HepG2 (cell line): ENCODE measurements at regions not wholly inside any gene's neighbourhood (a gene's known extent, or its start where the extent isn't known, plus 50 kb on each side); places are given as distances from the start of the nearest gene placed in this dataset.

Experiments used
- ATAC-seq: fragments of 200-7000 bp; cut with Tn5 transposase; 3 replicates; pipeline ENCODE4 v1.9.1; 2020; ENCODE audit warnings: mild to moderate bottlenecking, moderate library complexity
- BruUV-seq: library from RNA; stranded (reverse); fragments of 400-500 nt; replicated peaks from 2 replicates; lab custom pipeline; 2021; lab: Mats Ljungman, UMichigan
- CTCF ChIA-PET: fragments of 300-600 bp; formaldehyde crosslinking; extraction: SDS; loops from one replicate; lab custom pipeline; 2021; ENCODE audit warnings: low total read pairs, inconsistent platforms, low intra/inter-chr PET ratio; lab: Yijun Ruan, JAX
- POLR2A ChIA-PET: fragments of 350-600 bp; sonication (Branson Sonifier 250); formaldehyde crosslinking; loops from one replicate; lab custom pipeline; 2020; ENCODE audit warnings: antibody characterized with exemption, inconsistent platforms; lab: Yijun Ruan, JAX
- DNase-seq: peaks from one replicate; pipeline ENCODE4 v3.0.0-alpha.2; 2015; ENCODE audit warnings: low spot score
- FAIRE-seq: peaks from 3 replicates; lab custom pipeline; 2011; peaks lifted over from hg19 to GRCh38; lab: Jason Lieb, UNC
- H2AFZ ChIP-seq: one replicate; pipeline ENCODE4 v1.6.1; 2011; ENCODE audit warnings: low read length, inconsistent platforms
- H3K27ac ChIP-seq: fragments of 300-600 bp; 3 replicates; pipeline ENCODE4 v1.8.0; 2011; ENCODE audit warnings: mixed run types, mild to moderate bottlenecking, mixed read lengths, low read length, inconsistent platforms; ENCODE audit not compliant: insufficient read depth; ENCODE audit errors: extremely low read length
- H3K27me3 ChIP-seq, 2 experiments: fragments of 200-600 bp in 1 of 2; 2 replicates in 1 of 2; 3 replicates in 1 of 2; pipeline versions ENCODE4 v1.6.0 to v1.8.0; 2011; ENCODE audit warnings: low read length in 2 of 2, mild to moderate bottlenecking in 2 of 2, moderate library complexity in 2 of 2, inconsistent platforms in 1 of 2; ENCODE audit not compliant: insufficient read depth in 2 of 2, control insufficient read depth in 1 of 2
- H3K36me3 ChIP-seq, 2 experiments: fragments of 200-600 bp in 1 of 2; replicated peaks in 1 of 2; 2 replicates in 1 of 2; 3 replicates in 1 of 2; pipeline versions ENCODE4 v1.5.1 to v1.8.0; 2011; ENCODE audit warnings: low read length in 2 of 2, inconsistent platforms in 1 of 2; ENCODE audit not compliant: insufficient read depth in 2 of 2, control insufficient read depth in 1 of 2
- H3K4me1 ChIP-seq: 2 replicates; pipeline ENCODE4 v1.5.1; 2012; ENCODE audit warnings: low read length, inconsistent platforms; ENCODE audit not compliant: insufficient read depth
- H3K4me2 ChIP-seq: 2 replicates; pipeline ENCODE4 v1.6.0; 2011; ENCODE audit warnings: low read depth, low read length, inconsistent platforms
- H3K4me3 ChIP-seq, 3 experiments: fragments of 200-600 bp in 1 of 3; sonication (generic), shearing (Covaris generic) in 1 of 3; replicated peaks in 1 of 3; 2 replicates each; pipeline ENCODE4 v1.5.1; 2011 to 2016; ENCODE audit warnings: low read length in 3 of 3, inconsistent platforms in 2 of 3, low read depth in 2 of 3, mild to moderate bottlenecking in 2 of 3, control low read depth in 1 of 3, mixed read lengths in 1 of 3; ENCODE audit not compliant: insufficient read depth in 1 of 3
- H3K79me2 ChIP-seq: one replicate; pipeline ENCODE4 v1.6.1; 2011; ENCODE audit warnings: low read length, inconsistent platforms; ENCODE audit not compliant: insufficient read depth
- H3K9ac ChIP-seq: 2 replicates; pipeline ENCODE4 v1.6.0; 2011; ENCODE audit warnings: mild to moderate bottlenecking, low read depth, low read length, inconsistent platforms; ENCODE audit not compliant: insufficient read depth
- H3K9me3 ChIP-seq: 2 replicates; pipeline ENCODE4 v1.5.1; 2012; ENCODE audit warnings: mild to moderate bottlenecking, low read length
- H4K20me1 ChIP-seq: 2 replicates; pipeline ENCODE4 v1.6.0; 2011; ENCODE audit warnings: inconsistent platforms, mild to moderate bottlenecking, low read length, moderate library complexity; ENCODE audit not compliant: insufficient read depth
- ASH2L ChIP-seq: fragments of 300-600, 200-600 bp; sonication (generic); IDR thresholded peaks from 2 replicates; pipeline ENCODE4 v1.7.0; 2017; ENCODE audit warnings: low read depth, mild to moderate bottlenecking, moderate library complexity, mixed read lengths, low read length; ENCODE audit not compliant: insufficient read length
- EEA1 ChIP-seq: sonication (generic); formaldehyde crosslinking; IDR thresholded peaks from 2 replicates; pipeline ENCODE4 v1.5.1; 2020; ENCODE audit warnings: mild to moderate bottlenecking, missing genetic modification reagents, borderline replicate concordance
- FOXK1 ChIP-seq: sonication (generic); formaldehyde crosslinking; IDR thresholded peaks from 2 replicates; pipeline ENCODE4 v1.4.0; 2020; ENCODE audit warnings: low read depth, missing genetic modification reagents, borderline replicate concordance
- MEIS2 ChIP-seq: sonication (generic); formaldehyde crosslinking; IDR thresholded peaks from 2 replicates; pipeline ENCODE4 v1.9.0; 2021; ENCODE audit warnings: mild to moderate bottlenecking, missing genetic modification reagents
- NBN ChIP-seq: fragments of 450-650 bp; conservative IDR thresholded peaks from 2 replicates; pipeline ENCODE4 v1.6.1; 2017
- NFIC ChIP-seq: IDR thresholded peaks from 2 replicates; pipeline ENCODE4 v1.6.1; 2012; ENCODE audit warnings: mild to moderate bottlenecking, low read length, inconsistent platforms
- NR1H2 ChIP-seq: sonication (generic); formaldehyde crosslinking; IDR thresholded peaks from 2 replicates; pipeline ENCODE4 v1.8.1; 2022; ENCODE audit warnings: low read depth, missing genetic modification reagents, borderline replicate concordance
- PAWR ChIP-seq: sonication (generic); formaldehyde crosslinking; IDR thresholded peaks from 2 replicates; pipeline ENCODE4 v1.4.0; 2020; ENCODE audit warnings: missing genetic modification reagents, mild to moderate bottlenecking, borderline replicate concordance
- RXRB ChIP-seq: IDR thresholded peaks from 2 replicates; pipeline ENCODE4 v1.6.1; 2016; ENCODE audit warnings: borderline replicate concordance, missing genetic modification reagents, missing compliant biosample characterization
- TBL1XR1 ChIP-seq: fragments of 150-350 bp; IDR thresholded peaks from 2 replicates; pipeline ENCODE4 v1.6.1; 2014; ENCODE audit warnings: borderline replicate concordance, low read length; ENCODE audit not compliant: partially characterized antibody
- ZNF224 ChIP-seq: sonication (generic); formaldehyde crosslinking; IDR thresholded peaks from 2 replicates; pipeline ENCODE4 v1.5.0; 2020; ENCODE audit warnings: mild to moderate bottlenecking, missing genetic modification reagents
- ZNF30 ChIP-seq: sonication (generic); formaldehyde crosslinking; IDR thresholded peaks from 2 replicates; pipeline ENCODE4 v1.5.0; 2020; ENCODE audit warnings: mild to moderate bottlenecking, missing genetic modification reagents
- ZNF720 ChIP-seq: sonication (generic); formaldehyde crosslinking; IDR thresholded peaks from 2 replicates; pipeline ENCODE4 v1.4.0; 2020; ENCODE audit warnings: missing genetic modification reagents
- ZSCAN22 ChIP-seq: sonication (generic); formaldehyde crosslinking; IDR thresholded peaks from 2 replicates; pipeline ENCODE4 v1.4.0; 2020; ENCODE audit warnings: mild to moderate bottlenecking, missing genetic modification reagents
- WGBS: methylation state at CpG from one replicate; pipeline ENCODE4 v1.1.6; 2017; ENCODE audit warnings: low lambda C conversion rate; 5-methylcytosine and 5-hydroxymethylcytosine counted together
- in situ Hi-C: cut with HindIII; loops from 2 replicates; pipeline ENCODE4 v1.10.0; 2017; ENCODE audit warnings: low pct_unique_long_range_greater_than_20kb; ENCODE audit not compliant: extremely low pct_ligation_motif_present
- intact Hi-C: fragments of 100-400 bp; cut with micrococcal nuclease; formaldehyde crosslinking; loops from one replicate; pipeline ENCODE4 v1.10.0; 2022; ENCODE audit not compliant: unreplicated experiment
- TF ChIP-seq, protein P1 (sequence below): sonication (generic); formaldehyde crosslinking; IDR thresholded peaks from 2 replicates; pipeline ENCODE4 v1.5.1; 2020; ENCODE audit warnings: mild to moderate bottlenecking, missing genetic modification reagents, moderate library complexity
- TF ChIP-seq, protein P2 (sequence below), 2 experiments: IDR thresholded peaks; 2 replicates each; pipeline ENCODE4 v1.6.1; 2011 to 2012; ENCODE audit warnings: low read length in 2 of 2, borderline replicate concordance in 1 of 2, low read depth in 1 of 2, mild to moderate bottlenecking in 1 of 2, moderate library complexity in 1 of 2
- TF ChIP-seq, protein P3 (sequence below): sonication (generic); formaldehyde crosslinking; conservative IDR thresholded peaks from 2 replicates; pipeline ENCODE4 v1.8.0; 2022; ENCODE audit warnings: low read depth, missing genetic modification reagents

DNA sequence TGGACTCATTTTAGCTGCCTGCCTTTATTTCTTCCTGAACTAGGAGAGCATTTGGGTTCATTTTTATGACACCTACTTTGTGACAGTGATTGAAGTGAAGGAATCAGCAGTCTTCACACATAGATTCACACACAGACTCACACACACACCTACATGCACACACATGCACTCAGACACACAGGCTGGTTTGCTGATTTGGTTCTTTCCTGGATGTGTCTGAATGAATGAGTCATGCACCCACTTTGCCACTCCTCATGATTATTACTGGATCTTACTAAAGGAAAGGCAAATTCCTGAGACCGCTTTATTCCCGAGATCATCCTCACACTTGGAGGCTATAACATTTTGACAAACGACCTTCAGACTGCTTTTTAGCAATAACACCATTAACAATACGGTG is 529.5 kb downstream of the AGTPBP1 start:
- H3K27ac ChIP-seq: no peak overlapping the region
- no peak overlapping the region for H3K4me3 ChIP-seq
- in situ Hi-C loops (no loop called here), intact Hi-C loops (no loop called here)
- peaks cover 5% of the 10 kb centered on the region; the same call in 1 of the 2 replicates for H3K9me3 ChIP-seq
- no peaks in the 10 kb centered on the region for H3K36me3 ChIP-seq
- 6% methylated on average over 4 of the region's 4 CpGs for WGBS
- ATAC-seq (no peak), FAIRE-seq (no peak), DNase-seq (no peak)
- ChIA-PET POLR2A (no interaction called here), CTCF (no interaction called here)
- no TSS peak for BruUV-seq
- H3K4me2 ChIP-seq: no peak overlapping the region
- H3K4me1 ChIP-seq: no peaks in the 10 kb centered on the region
- no peaks in the 10 kb centered on the region for H4K20me1 ChIP-seq
- no peak overlapping the region for H2AFZ ChIP-seq
- H3K79me2 ChIP-seq: no peaks in the 10 kb centered on the region
- H3K27me3 ChIP-seq: no peaks in the 10 kb centered on the region
- H3K9ac ChIP-seq: no peak overlapping the region
- TF ChIP-seq ZNF30 (CRISPR knock-in tag) (no peak), RXRB (CRISPR knock-in tag) (no peak), ZSCAN22 (CRISPR knock-in tag) (no peak), NR1H2 (no peak), PAWR (CRISPR knock-in tag) (no peak), MEIS2 (CRISPR knock-in tag) (no peak), ZNF224 (CRISPR knock-in tag) (no peak), FOXK1 (CRISPR knock-in tag) (no peak), ASH2L (no peak), NBN (no peak), ZNF720 (CRISPR knock-in tag) (no peak), EEA1 (CRISPR knock-in tag) (no peak), TBL1XR1 (no peak), NFIC (no peak)
- TF ChIP-seq, protein P1, sequence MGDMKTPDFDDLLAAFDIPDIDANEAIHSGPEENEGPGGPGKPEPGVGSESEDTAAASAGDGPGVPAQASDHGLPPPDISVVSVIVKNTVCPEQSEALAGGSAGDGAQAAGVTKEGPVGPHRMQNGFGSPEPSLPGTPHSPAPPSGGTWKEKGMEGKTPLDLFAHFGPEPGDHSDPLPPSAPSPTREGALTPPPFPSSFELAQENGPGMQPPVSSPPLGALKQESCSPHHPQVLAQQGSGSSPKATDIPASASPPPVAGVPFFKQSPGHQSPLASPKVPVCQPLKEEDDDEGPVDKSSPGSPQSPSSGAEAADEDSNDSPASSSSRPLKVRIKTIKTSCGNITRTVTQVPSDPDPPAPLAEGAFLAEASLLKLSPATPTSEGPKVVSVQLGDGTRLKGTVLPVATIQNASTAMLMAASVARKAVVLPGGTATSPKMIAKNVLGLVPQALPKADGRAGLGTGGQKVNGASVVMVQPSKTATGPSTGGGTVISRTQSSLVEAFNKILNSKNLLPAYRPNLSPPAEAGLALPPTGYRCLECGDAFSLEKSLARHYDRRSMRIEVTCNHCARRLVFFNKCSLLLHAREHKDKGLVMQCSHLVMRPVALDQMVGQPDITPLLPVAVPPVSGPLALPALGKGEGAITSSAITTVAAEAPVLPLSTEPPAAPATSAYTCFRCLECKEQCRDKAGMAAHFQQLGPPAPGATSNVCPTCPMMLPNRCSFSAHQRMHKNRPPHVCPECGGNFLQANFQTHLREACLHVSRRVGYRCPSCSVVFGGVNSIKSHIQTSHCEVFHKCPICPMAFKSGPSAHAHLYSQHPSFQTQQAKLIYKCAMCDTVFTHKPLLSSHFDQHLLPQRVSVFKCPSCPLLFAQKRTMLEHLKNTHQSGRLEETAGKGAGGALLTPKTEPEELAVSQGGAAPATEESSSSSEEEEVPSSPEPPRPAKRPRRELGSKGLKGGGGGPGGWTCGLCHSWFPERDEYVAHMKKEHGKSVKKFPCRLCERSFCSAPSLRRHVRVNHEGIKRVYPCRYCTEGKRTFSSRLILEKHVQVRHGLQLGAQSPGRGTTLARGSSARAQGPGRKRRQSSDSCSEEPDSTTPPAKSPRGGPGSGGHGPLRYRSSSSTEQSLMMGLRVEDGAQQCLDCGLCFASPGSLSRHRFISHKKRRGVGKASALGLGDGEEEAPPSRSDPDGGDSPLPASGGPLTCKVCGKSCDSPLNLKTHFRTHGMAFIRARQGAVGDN: no peak
- TF ChIP-seq, protein P2, sequence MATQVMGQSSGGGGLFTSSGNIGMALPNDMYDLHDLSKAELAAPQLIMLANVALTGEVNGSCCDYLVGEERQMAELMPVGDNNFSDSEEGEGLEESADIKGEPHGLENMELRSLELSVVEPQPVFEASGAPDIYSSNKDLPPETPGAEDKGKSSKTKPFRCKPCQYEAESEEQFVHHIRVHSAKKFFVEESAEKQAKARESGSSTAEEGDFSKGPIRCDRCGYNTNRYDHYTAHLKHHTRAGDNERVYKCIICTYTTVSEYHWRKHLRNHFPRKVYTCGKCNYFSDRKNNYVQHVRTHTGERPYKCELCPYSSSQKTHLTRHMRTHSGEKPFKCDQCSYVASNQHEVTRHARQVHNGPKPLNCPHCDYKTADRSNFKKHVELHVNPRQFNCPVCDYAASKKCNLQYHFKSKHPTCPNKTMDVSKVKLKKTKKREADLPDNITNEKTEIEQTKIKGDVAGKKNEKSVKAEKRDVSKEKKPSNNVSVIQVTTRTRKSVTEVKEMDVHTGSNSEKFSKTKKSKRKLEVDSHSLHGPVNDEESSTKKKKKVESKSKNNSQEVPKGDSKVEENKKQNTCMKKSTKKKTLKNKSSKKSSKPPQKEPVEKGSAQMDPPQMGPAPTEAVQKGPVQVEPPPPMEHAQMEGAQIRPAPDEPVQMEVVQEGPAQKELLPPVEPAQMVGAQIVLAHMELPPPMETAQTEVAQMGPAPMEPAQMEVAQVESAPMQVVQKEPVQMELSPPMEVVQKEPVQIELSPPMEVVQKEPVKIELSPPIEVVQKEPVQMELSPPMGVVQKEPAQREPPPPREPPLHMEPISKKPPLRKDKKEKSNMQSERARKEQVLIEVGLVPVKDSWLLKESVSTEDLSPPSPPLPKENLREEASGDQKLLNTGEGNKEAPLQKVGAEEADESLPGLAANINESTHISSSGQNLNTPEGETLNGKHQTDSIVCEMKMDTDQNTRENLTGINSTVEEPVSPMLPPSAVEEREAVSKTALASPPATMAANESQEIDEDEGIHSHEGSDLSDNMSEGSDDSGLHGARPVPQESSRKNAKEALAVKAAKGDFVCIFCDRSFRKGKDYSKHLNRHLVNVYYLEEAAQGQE (IDR thresholded peaks at IDR 0.05; ENCODE audit: borderline replicate concordance in 1 of 2, low read depth in 1 of 2, low read length in 2 of 2): no peak
- TF ChIP-seq, protein P3, sequence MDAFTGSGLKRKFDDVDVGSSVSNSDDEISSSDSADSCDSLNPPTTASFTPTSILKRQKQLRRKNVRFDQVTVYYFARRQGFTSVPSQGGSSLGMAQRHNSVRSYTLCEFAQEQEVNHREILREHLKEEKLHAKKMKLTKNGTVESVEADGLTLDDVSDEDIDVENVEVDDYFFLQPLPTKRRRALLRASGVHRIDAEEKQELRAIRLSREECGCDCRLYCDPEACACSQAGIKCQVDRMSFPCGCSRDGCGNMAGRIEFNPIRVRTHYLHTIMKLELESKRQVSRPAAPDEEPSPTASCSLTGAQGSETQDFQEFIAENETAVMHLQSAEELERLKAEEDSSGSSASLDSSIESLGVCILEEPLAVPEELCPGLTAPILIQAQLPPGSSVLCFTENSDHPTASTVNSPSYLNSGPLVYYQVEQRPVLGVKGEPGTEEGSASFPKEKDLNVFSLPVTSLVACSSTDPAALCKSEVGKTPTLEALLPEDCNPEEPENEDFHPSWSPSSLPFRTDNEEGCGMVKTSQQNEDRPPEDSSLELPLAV (CRISPR knock-in tag): no peak
